Common myeloid progenitor, CD34-positive (primary cell): ENCODE measurements at regions not wholly inside any gene's neighbourhood (a gene's known extent, or its start where the extent isn't known, plus 50 kb on each side); places are given as distances from the start of the nearest gene placed in this dataset.

Experiments
- CTCF ChIA-PET: fragments of 350-600 bp; sonication (Branson Sonifier 250); formaldehyde crosslinking; loops from one replicate; lab custom pipeline; 2021; ENCODE audit warnings: antibody characterized with exemption; lab: Charles Lee
- POLR2A ChIA-PET: fragments of 350-600 bp; sonication (Branson Sonifier 250); formaldehyde crosslinking; loops from one replicate; lab custom pipeline; 2021; ENCODE audit warnings: antibody characterized with exemption; lab: Charles Lee
- DNase-seq, 3 donors: peaks; one replicate each; pipeline versions ENCODE4 v3.0.0 to v3.0.0-alpha.2; 2013
- H3K27ac ChIP-seq, 2 experiments: 1 replicate in 1 of 2; 2 replicates in 1 of 2; pipeline ENCODE4 v1.7.0; 2013; ENCODE audit warnings: inconsistent platforms in 2 of 2, low read length in 2 of 2, mild to moderate bottlenecking in 2 of 2, low read depth in 1 of 2, moderate library complexity in 1 of 2; ENCODE audit not compliant: severe bottlenecking in 2 of 2, insufficient read depth in 1 of 2, poor library complexity in 1 of 2
- H3K27me3 ChIP-seq, 5 experiments: replicated peaks in 2 of 5; 1 replicate in 3 of 5; 2 replicates in 2 of 5; pipeline versions ENCODE4 v1.6.1 to v1.7.0; 2013; ENCODE audit warnings: low read length in 4 of 5, mild to moderate bottlenecking in 2 of 5, moderate library complexity in 2 of 5, inconsistent platforms in 1 of 5; ENCODE audit not compliant: insufficient read depth in 5 of 5, control insufficient read depth in 4 of 5
- H3K36me3 ChIP-seq, 4 experiments: 1 replicate in 2 of 4; 2 replicates in 2 of 4; pipeline versions ENCODE4 v1.6.1 to v1.7.0; 2013; ENCODE audit warnings: low read length in 3 of 4, control low read depth in 1 of 4, mild to moderate bottlenecking in 1 of 4; ENCODE audit not compliant: control insufficient read depth in 4 of 4, insufficient read depth in 4 of 4
- H3K4me1 ChIP-seq, 4 experiments: 1 replicate in 3 of 4; 2 replicates in 1 of 4; pipeline versions ENCODE4 v1.6.1 to v1.7.1; 2013; ENCODE audit warnings: low read length in 3 of 4, mild to moderate bottlenecking in 3 of 4, control low read depth in 1 of 4, inconsistent platforms in 1 of 4, moderate library complexity in 1 of 4; ENCODE audit not compliant: control insufficient read depth in 4 of 4, insufficient read depth in 4 of 4; ENCODE audit errors: control extremely low read depth in 1 of 4
- H3K4me3 ChIP-seq, 7 experiments: 1 replicate in 4 of 7; 2 replicates in 3 of 7; pipeline versions ENCODE4 v1.5.1 to v1.7.0; 2013; ENCODE audit warnings: mild to moderate bottlenecking in 7 of 7, low read length in 6 of 7, moderate library complexity in 6 of 7, inconsistent platforms in 2 of 7, low read depth in 2 of 7, control low read depth in 1 of 7; ENCODE audit not compliant: insufficient read depth in 4 of 7, control insufficient read depth in 1 of 7; ENCODE audit errors: extremely low read depth in 1 of 7
- H3K9me3 ChIP-seq, 5 experiments: 1 replicate in 4 of 5; 2 replicates in 1 of 5; pipeline versions ENCODE4 v1.6.1 to v1.7.1; 2013; ENCODE audit warnings: low read length in 4 of 5, mild to moderate bottlenecking in 2 of 5, inconsistent platforms in 1 of 5, low read depth in 1 of 5, moderate library complexity in 1 of 5; ENCODE audit not compliant: control insufficient read depth in 4 of 5, insufficient read depth in 2 of 5; ENCODE audit errors: control extremely low read depth in 1 of 5
- WGBS: methylation state at CpG from one replicate; pipeline ENCODE4 v1.1.5; 2013; ENCODE audit not compliant: insufficient coverage; 5-methylcytosine and 5-hydroxymethylcytosine counted together

GRCh38 chr1:30263405-30263804 lies 460.0 kb downstream of the MATN1 start:
- peaks cover 0 to 2% (median 0%) of the 10 kb centered on the region in 5 experiments for H3K9me3 ChIP-seq
- no peak for DNase-seq
- POLR2A ChIA-PET = no interaction called here

DNA sequence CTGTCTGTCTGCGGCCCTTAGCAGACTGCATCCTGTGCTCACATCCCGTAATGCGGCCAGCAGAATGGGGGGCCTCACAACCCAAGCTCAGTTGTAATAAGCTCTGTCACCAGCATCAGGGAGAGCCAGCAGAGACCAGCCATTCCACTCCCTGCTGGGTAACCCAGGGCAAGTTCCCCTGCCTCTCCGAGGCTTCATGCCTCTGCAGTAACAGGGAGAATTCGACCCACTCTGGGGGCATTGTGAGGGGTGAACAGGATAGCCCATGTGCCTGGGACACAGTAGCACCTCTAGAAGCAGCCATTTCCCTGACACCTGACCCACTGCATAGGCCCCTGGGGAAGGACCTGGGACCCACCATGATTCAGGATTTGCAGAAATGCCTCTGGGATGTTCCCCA lies 461.2 kb downstream of the MATN1 start:
- Histone ChIP-seq H3K9me3 (no peaks in the 10 kb centered on the region), H3K4me1 (no peaks in the 10 kb centered on the region), H3K4me3 (no peak overlapping the region), H3K36me3 (no peaks in the 10 kb centered on the region), H3K27me3 (peaks cover 0 to 29% (median 0%) of the 10 kb centered on the region in 5 experiments), H3K27ac (no peak overlapping the region)
- ChIA-PET CTCF (no interaction called here), POLR2A (no interaction called here)
- DNase-seq = no peak
- 98% methylated on average over 5 of the region's 5 CpGs for WGBS

More at GRCh38 chr1:30263405-30263804, 460.0 kb downstream of the MATN1 start:
- Histone ChIP-seq H3K36me3 (no peaks in the 10 kb centered on the region), H3K27ac (no peak overlapping the region), H3K4me1 (no peaks in the 10 kb centered on the region), H3K27me3 (peaks cover 0 to 32% (median 0%) of the 10 kb centered on the region in 5 experiments), H3K4me3 (no peak overlapping the region)
- CTCF ChIA-PET = no interaction called here
- 100% methylated on average over 4 of the region's 4 CpGs for WGBS

GRCh38 chr1:30260318-30260717 lies 463.1 kb downstream of the MATN1 start:
- ChIA-PET POLR2A (no interaction called here), CTCF (no interaction called here)
- no peaks in the 10 kb centered on the region for H3K4me1 ChIP-seq
- no peaks in the 10 kb centered on the region for H3K9me3 ChIP-seq
- no peak for DNase-seq
- no peaks in the 10 kb centered on the region for H3K36me3 ChIP-seq
- WGBS = 89% methylated on average over 3 of the region's 3 CpGs
- peaks cover 0 to 34% (median 2%) of the 10 kb centered on the region in 5 experiments for H3K27me3 ChIP-seq
- H3K4me3 ChIP-seq = no peak overlapping the region
- no peak overlapping the region for H3K27ac ChIP-seq

GRCh38 chr1:30259631-30260030 lies 463.8 kb downstream of the MATN1 start:
- H3K27me3 ChIP-seq = peaks cover 0 to 36% (median 4%) of the 10 kb centered on the region in 5 experiments
- no peaks in the 10 kb centered on the region for H3K4me1 ChIP-seq
- H3K36me3 ChIP-seq = no peaks in the 10 kb centered on the region
- H3K27ac ChIP-seq = no peak overlapping the region
- ChIA-PET POLR2A (no interaction called here), CTCF (no interaction called here)
- 73% methylated on average over 7 of the region's 9 CpGs for WGBS
- no peak for DNase-seq
- no peak overlapping the region for H3K4me3 ChIP-seq
- H3K9me3 ChIP-seq = no peaks in the 10 kb centered on the region

- Histone ChIP-seq H3K4me1 (no peaks in the 10 kb centered on the region), H3K27ac (no peak overlapping the region), H3K36me3 (no peaks in the 10 kb centered on the region), H3K9me3 (no peaks in the 10 kb centered on the region), H3K27me3 (peaks cover 0 to 44% (median 4%) of the 10 kb centered on the region in 5 experiments), H3K4me3 (no peak overlapping the region)
- ChIA-PET CTCF (no interaction called here), POLR2A (no interaction called here)
- WGBS = 16% methylated on average over 4 of the region's 4 CpGs
- no peak for DNase-seq
Measured at GRCh38 chr1:30258876-30259275, 464.5 kb downstream of the MATN1 start.

- CTCF ChIA-PET = no interaction called here
- H3K36me3 ChIP-seq = no peaks in the 10 kb centered on the region
- H3K4me3 ChIP-seq = no peak overlapping the region
- H3K9me3 ChIP-seq = no peaks in the 10 kb centered on the region
- H3K27me3 ChIP-seq = peaks cover 0 to 46% (median 4%) of the 10 kb centered on the region in 5 experiments
- no peaks in the 10 kb centered on the region for H3K4me1 ChIP-seq
- no peak for DNase-seq
- no peak overlapping the region for H3K27ac ChIP-seq
- POLR2A ChIA-PET = no interaction called here
- WGBS = 100% methylated on average over 6 of the region's 6 CpGs
Measured at GRCh38 chr1:30258471-30258870, 464.9 kb downstream of the MATN1 start.

GRCh38 chr1:30257742-30258380 lies 465.5 kb downstream of the MATN1 start:
- WGBS = 94% methylated on average over 6 of the region's 14 CpGs
- no peaks in the 10 kb centered on the region for H3K9me3 ChIP-seq
- DNase-seq = no peak
- no peaks in the 10 kb centered on the region for H3K36me3 ChIP-seq
- no peak overlapping the region for H3K4me3 ChIP-seq
- H3K27ac ChIP-seq = no peak overlapping the region
- H3K27me3 ChIP-seq = peaks cover 0 to 52% (median 4%) of the 10 kb centered on the region in 5 experiments
- H3K4me1 ChIP-seq = no peaks in the 10 kb centered on the region
- POLR2A ChIA-PET = no interaction called here
- CTCF ChIA-PET = no interaction called here
